Esophagus squamous epithelium (tissue), 5 donors: ENCODE measurements at regions not wholly inside any gene's neighbourhood (a gene's known extent, or its start where the extent isn't known, plus 50 kb on each side); places are given as distances from the start of the nearest gene placed in this dataset.

Source experiments
- DNase-seq: peaks from one replicate; lab custom pipeline; 2025; lab: John Stamatoyannopoulos, UW
- H3K27ac ChIP-seq, 4 donors: fragments of 200-600 bp; sonication (generic); one replicate each; pipeline ENCODE4 v1.5.1; 2016 to 2019; ENCODE audit warnings: mild to moderate bottlenecking in 1 of 4
- H3K27me3 ChIP-seq, 4 donors: fragments of 200-600 bp; sonication (generic); 1 replicate in 3 of 4; 2 replicates in 1 of 4; pipeline versions ENCODE4 v1.5.1 to v1.6.0; 2017 to 2021; ENCODE audit warnings: antibody characterized with exemption in 1 of 4
- H3K36me3 ChIP-seq, 3 donors: fragments of 200-600 bp; sonication (generic); one replicate each; pipeline ENCODE4 v1.5.1; 2016 to 2019
- H3K4me1 ChIP-seq, 3 donors: fragments of 200-600 bp; sonication (generic); one replicate each; pipeline ENCODE4 v1.5.1; 2017 to 2019
- H3K4me3 ChIP-seq, 4 donors: fragments of 200-600 bp; sonication (generic); 1 replicate in 3 of 4; 2 replicates in 1 of 4; pipeline ENCODE4 v1.5.1; 2016 to 2019; ENCODE audit warnings: mild to moderate bottlenecking in 2 of 4, moderate library complexity in 1 of 4
- H3K9me3 ChIP-seq, 3 donors: fragments of 200-600 bp; sonication (generic); one replicate each; pipeline ENCODE4 v1.5.1; 2016 to 2019
- CTCF ChIP-seq, 6 experiments: fragments of 450-650 bp in 4 of 6; fragments of 200-600 bp in 2 of 6; sonication (generic) in 2 of 6; IDR thresholded peaks; one replicate each; pipeline ENCODE4 v1.5.1; 2016 to 2019; ENCODE audit warnings: antibody characterized with exemption in 6 of 6, mild to moderate bottlenecking in 4 of 6, moderate library complexity in 4 of 6
- POLR2A ChIP-seq, 4 donors: fragments of 450-650 bp; IDR thresholded peaks; one replicate each; pipeline ENCODE4 v1.6.1; 2017; ENCODE audit warnings: antibody characterized with exemption in 4 of 4, mild to moderate bottlenecking in 4 of 4, moderate library complexity in 3 of 4
- WGBS, 2 donors: methylation state at CpG; one replicate each; pipeline ENCODE4 v1.1.5; 2018; 5-methylcytosine and 5-hydroxymethylcytosine counted together
- intact Hi-C: fragments of 100-400 bp; cut with DNase I; formaldehyde crosslinking; loops from one replicate; pipeline ENCODE4 v1.15.0; 2022
- donor health status: DM: yes; HTN: yes; CAD: no.

GRCh38 chr7:128158370-128158769 is 82.7 kb upstream of the LEP start:
- peaks cover 0 to 66% (median 0%) of the 10 kb centered on the region in 4 donors for H3K27me3 ChIP-seq
- intact Hi-C loops, result no loop called here
- no peaks in the 10 kb centered on the region for H3K36me3 ChIP-seq
- H3K4me3 ChIP-seq, result no peak overlapping the region
- H3K27ac ChIP-seq, result no peak overlapping the region
- no peaks in the 10 kb centered on the region for H3K9me3 ChIP-seq
- DNase-seq, result no peak
- TF ChIP-seq POLR2A (IDR thresholded peaks at IDR 0.05), result no peak
- no peak for TF ChIP-seq CTCF (IDR thresholded peaks at IDR 0.05)
- H3K4me1 ChIP-seq, result no peaks in the 10 kb centered on the region
- WGBS, 2 donors, result 86 to 88% methylated on average over 3 of the region's 3 CpGs

GRCh38 chr7:128160296-128160695 is 80.8 kb upstream of the LEP start:
- intact Hi-C loops, result no loop called here
- H3K27ac ChIP-seq, result no peak overlapping the region
- no peaks in the 10 kb centered on the region for H3K4me1 ChIP-seq
- no peak overlapping the region for H3K4me3 ChIP-seq
- H3K9me3 ChIP-seq, result no peaks in the 10 kb centered on the region
- TF ChIP-seq POLR2A (IDR thresholded peaks at IDR 0.05) (no peak), CTCF (IDR thresholded peaks at IDR 0.05) (no peak)
- DNase-seq, result no peak
- WGBS, 2 donors, result 71 to 74% methylated on average over 6 of the region's 6 CpGs
- no peaks in the 10 kb centered on the region for H3K36me3 ChIP-seq
- peaks cover 0 to 86% (median 1%) of the 10 kb centered on the region in 4 donors for H3K27me3 ChIP-seq

GRCh38 chr7:128161466-128162125 is 79.5 kb upstream of the LEP start:
- TF ChIP-seq POLR2A (IDR thresholded peaks at IDR 0.05) (no peak), CTCF (IDR thresholded peaks at IDR 0.05) (no peak)
- peaks cover 3 to 7% (median 5%) of the 10 kb centered on the region in 3 donors for H3K4me1 ChIP-seq
- no peak overlapping the region for H3K4me3 ChIP-seq
- no peak overlapping the region for H3K27ac ChIP-seq
- no peak for DNase-seq
- no peaks in the 10 kb centered on the region for H3K36me3 ChIP-seq
- peaks cover 0 to 96% (median 13%) of the 10 kb centered on the region in 4 donors for H3K27me3 ChIP-seq
- intact Hi-C loops, result no loop called here
- WGBS, 2 donors, result 86 to 90% methylated on average over 7 of the region's 7 CpGs
- H3K9me3 ChIP-seq, result no peaks in the 10 kb centered on the region

- WGBS, 2 donors, result 73 to 79% methylated on average over 2 of the region's 2 CpGs
- Histone ChIP-seq H3K9me3 (no peaks in the 10 kb centered on the region), H3K36me3 (no peaks in the 10 kb centered on the region), H3K4me1 (peaks cover 13 to 18% (median 14%) of the 10 kb centered on the region in 3 donors), H3K4me3 (no peak overlapping the region), H3K27ac (no peak overlapping the region), H3K27me3 (peaks cover 7 to 96% (median 20%) of the 10 kb centered on the region in 4 donors)
- TF ChIP-seq CTCF (IDR thresholded peaks at IDR 0.05) (no peak), POLR2A (IDR thresholded peaks at IDR 0.05) (no peak)
- no peak for DNase-seq
- intact Hi-C loops, result no loop called here
Measured at GRCh38 chr7:128162666-128163065, 78.4 kb upstream of the LEP start.

GRCh38 chr7:128163473-128163872 is 77.6 kb upstream of the LEP start:
- H3K4me1 ChIP-seq, result peaks cover 19 to 26% (median 22%) of the 10 kb centered on the region in 3 donors
- H3K9me3 ChIP-seq, result no peaks in the 10 kb centered on the region
- peaks cover 12 to 96% (median 28%) of the 10 kb centered on the region in 4 donors for H3K27me3 ChIP-seq
- no peak for DNase-seq
- TF ChIP-seq CTCF (IDR thresholded peaks at IDR 0.05) (no peak), POLR2A (IDR thresholded peaks at IDR 0.05) (no peak)
- H3K27ac ChIP-seq, result no peak overlapping the region
- WGBS, 2 donors, result 100% methylated on average over 1 of the region's 2 CpGs
- intact Hi-C loops, result no loop called here
- H3K36me3 ChIP-seq, result no peaks in the 10 kb centered on the region
- H3K4me3 ChIP-seq, result no peak overlapping the region
